ENCODE measurements at regions not wholly inside any gene's neighbourhood (a gene's known extent, or its start where the extent isn't known, plus 50 kb on each side); places are given as distances from the start of the nearest gene placed in this dataset.
"Not testable (repeated sequence)": the region's sequence is repeated elsewhere in the genome, so short reads cannot be mapped to it uniquely, and the experiment has no call there.

DNA sequence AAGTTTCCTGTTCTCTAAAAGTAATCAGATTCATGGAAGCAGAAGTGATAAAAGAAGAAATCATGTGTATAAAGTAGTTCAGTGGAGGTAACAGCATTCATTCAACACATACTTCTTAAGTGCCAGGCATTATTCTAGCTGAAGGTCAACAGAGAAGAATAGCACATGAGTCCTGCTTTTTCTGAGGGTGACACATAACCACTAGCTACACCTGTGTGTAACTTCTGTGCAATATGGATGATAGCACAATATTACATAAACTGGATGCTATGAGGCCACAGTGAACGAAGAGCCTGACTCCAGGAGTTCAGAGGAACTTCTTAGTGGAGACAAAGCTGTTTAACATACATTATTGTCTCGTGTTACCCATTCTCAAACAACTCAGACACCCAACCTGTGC is 114.3 kb upstream of the PCED1B start:
- Mint-ChIP-seq H3K27me3 (peaks cover 6% of the 10 kb centered on the region), H3K4me1 (no peaks in the 10 kb centered on the region), H3K27ac (no peak overlapping the region), H3K9me3 (no peaks in the 10 kb centered on the region), H3K4me3 (no peak overlapping the region), H3K36me3 (no peaks in the 10 kb centered on the region)
- ATAC-seq (ENCODE audit: low read depth): no peak
- no peak for DNase-seq (ENCODE audit: low spot score in 2 of 2)

DNA sequence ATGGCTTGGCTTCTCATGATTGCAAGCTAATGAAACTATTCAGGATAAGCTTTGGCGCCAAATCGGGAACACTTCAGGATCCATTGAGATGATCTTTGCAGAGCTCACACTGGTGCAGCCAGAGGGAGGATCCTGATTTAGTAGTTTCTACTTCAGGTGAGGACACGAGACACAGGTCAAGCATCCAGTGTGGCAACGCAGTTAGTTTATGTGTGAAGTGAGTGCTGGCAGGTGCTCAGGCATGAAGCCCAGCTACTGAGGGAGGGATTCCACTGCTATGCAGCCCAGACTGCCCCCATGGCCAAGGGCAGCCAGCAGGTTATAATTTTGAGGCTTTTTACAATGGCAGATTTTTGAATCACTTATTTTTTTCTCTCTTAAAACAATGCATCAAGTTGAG is 113.5 kb upstream of the PCED1B start:
- Mint-ChIP-seq H3K9me3 (no peaks in the 10 kb centered on the region), H3K27ac (no peak overlapping the region), H3K4me1 (no peaks in the 10 kb centered on the region), H3K27me3 (peaks cover 4% of the 10 kb centered on the region), H3K36me3 (no peaks in the 10 kb centered on the region), H3K4me3 (no peak overlapping the region)
- ATAC-seq (ENCODE audit: low read depth) (no peak), DNase-seq (ENCODE audit: low spot score in 2 of 2) (no peak)

DNA sequence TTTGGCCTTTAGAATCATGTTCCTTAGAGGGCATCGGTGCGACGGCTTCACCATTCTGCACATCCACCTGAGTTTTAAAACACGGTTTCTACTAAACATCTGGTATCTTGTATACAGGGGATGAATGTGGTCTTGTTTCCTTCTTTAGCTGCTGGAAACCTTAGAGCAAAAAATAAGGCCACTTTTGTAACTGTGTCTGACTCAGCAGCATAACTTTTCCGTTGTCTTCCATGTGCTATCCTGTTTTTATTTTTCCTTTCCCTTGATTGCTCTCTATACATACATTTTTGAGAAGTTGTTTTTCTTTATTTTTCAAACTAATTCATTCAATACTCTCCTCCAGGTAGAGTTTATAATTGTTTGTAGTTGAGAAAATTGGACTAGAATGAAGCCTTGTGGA is 108.8 kb upstream of the PCED1B start:
- H3K27ac Mint-ChIP-seq: no peak overlapping the region
- peaks cover 3% of the 10 kb centered on the region for H3K9me3 Mint-ChIP-seq
- H3K36me3 Mint-ChIP-seq: peaks cover 5% of the 10 kb centered on the region
- H3K4me3 Mint-ChIP-seq: no peak overlapping the region
- ATAC-seq (ENCODE audit: low read depth) (no peak), DNase-seq (ENCODE audit: low spot score in 2 of 2) (no peak)
- H3K4me1 Mint-ChIP-seq: no peaks in the 10 kb centered on the region
- peaks cover 18% of the 10 kb centered on the region for H3K27me3 Mint-ChIP-seq

DNA sequence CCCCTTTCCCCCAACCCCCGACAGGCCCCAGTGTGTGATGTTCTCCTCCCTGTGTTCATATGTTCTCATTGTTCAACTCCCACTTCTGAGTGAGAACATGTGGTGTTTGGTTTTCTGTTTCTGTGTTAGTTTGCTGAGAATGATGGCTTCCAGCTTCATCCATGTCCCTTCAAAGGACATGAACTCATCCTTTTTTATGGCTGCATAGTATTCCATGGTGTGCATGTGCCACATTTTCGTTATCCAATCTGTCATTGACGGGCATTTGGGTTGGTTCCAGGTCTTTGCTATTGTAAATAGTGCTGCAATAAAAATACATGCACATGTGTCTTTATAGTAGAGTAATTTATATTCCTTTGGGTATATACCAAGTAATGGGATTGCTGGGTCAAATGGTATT is 105.5 kb upstream of the PCED1B start:
- H3K4me1 Mint-ChIP-seq; H3K9me3 Mint-ChIP-seq; DNase-seq (ENCODE audit: low spot score in 2 of 2); H3K36me3 Mint-ChIP-seq; H3K4me3 Mint-ChIP-seq; ATAC-seq (ENCODE audit: low read depth); H3K27ac Mint-ChIP-seq: not testable (repeated sequence)
- H3K27me3 Mint-ChIP-seq: peaks cover 20% of the 10 kb centered on the region

DNA sequence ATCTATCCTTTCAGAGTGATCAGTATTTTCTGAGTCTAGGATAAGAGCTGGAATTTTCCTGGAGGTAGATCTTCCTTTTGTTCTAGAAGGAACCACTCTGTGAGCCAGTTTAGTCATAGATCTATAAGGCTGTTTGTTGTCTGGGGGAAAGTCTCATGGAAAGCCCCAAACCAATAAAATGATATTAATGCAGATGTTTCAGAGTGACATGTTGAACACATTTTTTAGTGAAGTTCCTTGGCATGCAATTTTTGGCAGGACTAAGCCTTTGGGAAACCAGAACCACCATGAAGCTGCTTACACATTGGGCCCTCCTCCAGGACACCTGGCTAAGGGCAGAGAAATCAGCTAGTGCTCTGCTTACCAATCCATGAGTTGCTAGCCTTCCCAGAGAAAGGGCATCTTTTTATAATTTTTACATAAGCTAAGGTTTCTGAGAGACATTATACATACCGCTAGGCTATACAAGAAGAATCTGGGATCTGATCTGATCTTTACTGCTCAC is 101.5 kb upstream of the PCED1B start:
- H3K9me3 Mint-ChIP-seq: peaks cover 4% of the 10 kb centered on the region
- peaks cover 18% of the 10 kb centered on the region for H3K27me3 Mint-ChIP-seq
- H3K27ac Mint-ChIP-seq: no peak overlapping the region
- no peak overlapping the region for H3K4me3 Mint-ChIP-seq
- ATAC-seq (ENCODE audit: low read depth): no peak
- peaks cover 5% of the 10 kb centered on the region for H3K36me3 Mint-ChIP-seq
- DNase-seq (ENCODE audit: low spot score in 2 of 2): no peak
- no peaks in the 10 kb centered on the region for H3K4me1 Mint-ChIP-seq

DNA sequence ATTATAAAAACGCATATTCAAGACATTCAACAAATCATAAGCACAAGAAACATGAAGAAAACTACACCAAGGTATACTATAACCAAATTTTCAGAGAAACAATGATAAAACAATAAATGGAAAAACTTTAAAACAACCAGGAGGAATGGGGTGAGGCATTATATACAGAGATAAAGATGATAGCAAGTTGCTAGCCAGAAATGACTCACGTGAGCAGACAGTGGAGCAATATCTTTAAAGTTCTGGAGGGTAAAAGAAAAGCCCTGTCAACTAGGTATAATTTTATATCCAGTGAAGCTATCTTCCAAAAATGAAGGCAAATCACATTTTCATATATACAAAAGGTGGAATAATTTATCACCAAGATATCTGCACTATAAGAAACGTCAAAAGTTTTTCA is 97.8 kb upstream of the PCED1B start:
- peaks cover 6% of the 10 kb centered on the region for H3K4me1 Mint-ChIP-seq
- H3K9me3 Mint-ChIP-seq: peaks cover 1% of the 10 kb centered on the region
- no peaks in the 10 kb centered on the region for H3K36me3 Mint-ChIP-seq
- no peak for ATAC-seq (ENCODE audit: low read depth)
- H3K27me3 Mint-ChIP-seq: peaks cover 14% of the 10 kb centered on the region
- no peak overlapping the region for H3K27ac Mint-ChIP-seq
- DNase-seq (ENCODE audit: low spot score in 2 of 2): no peak
- no peak overlapping the region for H3K4me3 Mint-ChIP-seq

DNA sequence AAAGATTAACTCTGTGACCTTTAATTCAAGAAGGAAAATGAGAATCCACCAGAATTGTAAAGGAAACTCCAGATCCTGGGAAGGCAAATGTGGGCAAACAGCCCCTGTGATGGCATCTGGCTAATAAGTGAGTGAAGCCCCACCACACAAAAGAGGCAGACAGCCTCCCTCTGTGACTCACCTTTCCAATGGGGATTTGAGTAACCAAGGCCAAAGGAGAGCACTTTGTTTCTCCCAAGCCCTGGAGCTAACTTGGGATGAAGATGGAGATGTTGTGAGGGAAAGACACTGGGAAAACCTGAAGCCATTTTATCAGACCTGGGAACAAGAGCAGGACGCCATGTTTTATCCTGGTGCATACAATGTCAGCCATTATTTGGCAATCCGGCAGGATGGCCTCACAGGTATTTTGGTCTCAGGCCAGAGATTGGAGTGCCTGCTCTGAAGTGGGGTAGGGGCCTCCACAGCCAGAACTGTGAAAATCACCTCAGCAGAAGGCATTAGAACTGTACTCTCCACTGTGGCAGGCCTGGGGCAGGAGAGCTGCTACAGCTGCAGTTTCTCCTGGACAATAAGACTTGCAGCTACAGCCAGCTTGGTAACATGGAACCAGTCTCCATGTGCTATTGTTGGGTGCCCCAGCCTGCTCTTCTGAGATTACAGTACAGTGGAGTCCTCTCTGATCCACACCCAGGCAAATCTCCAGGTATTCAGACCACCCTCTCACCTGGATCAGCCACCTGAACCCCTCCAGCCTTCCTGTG is 96.6 kb upstream of the PCED1B start:
- peaks cover 3% of the 10 kb centered on the region for H3K9me3 Mint-ChIP-seq
- DNase-seq (ENCODE audit: low spot score in 2 of 2) (no peak), ATAC-seq (ENCODE audit: low read depth) (no peak)
- H3K4me1 Mint-ChIP-seq: peaks cover 15% of the 10 kb centered on the region
- no peak overlapping the region for H3K27ac Mint-ChIP-seq
- H3K36me3 Mint-ChIP-seq: peaks cover 4% of the 10 kb centered on the region
- no peak overlapping the region for H3K4me3 Mint-ChIP-seq
- H3K27me3 Mint-ChIP-seq: peaks cover 15% of the 10 kb centered on the region

DNA sequence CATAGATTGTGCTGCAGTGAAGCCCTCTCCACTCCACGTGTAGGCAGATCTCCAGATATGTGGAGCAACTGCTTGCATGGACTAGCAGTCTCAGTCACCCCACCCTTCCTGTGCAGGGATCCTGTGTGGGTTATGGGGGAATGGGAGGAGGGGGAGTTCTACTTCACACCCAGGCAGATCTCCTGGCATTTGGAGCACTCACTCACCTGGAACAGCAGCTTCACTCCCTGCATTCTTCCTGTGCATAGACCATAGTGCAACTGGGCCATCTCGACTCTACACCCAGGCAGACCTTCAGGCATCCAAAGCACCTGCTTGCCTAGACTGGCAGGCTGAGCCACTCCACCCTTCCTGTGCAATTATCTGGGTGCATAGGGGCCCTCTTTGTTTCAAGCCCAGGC is 96.0 kb upstream of the PCED1B start:
- ATAC-seq (ENCODE audit: low read depth): no peak
- H3K4me1 Mint-ChIP-seq: peaks cover 15% of the 10 kb centered on the region
- no peak overlapping the region for H3K27ac Mint-ChIP-seq

DNA sequence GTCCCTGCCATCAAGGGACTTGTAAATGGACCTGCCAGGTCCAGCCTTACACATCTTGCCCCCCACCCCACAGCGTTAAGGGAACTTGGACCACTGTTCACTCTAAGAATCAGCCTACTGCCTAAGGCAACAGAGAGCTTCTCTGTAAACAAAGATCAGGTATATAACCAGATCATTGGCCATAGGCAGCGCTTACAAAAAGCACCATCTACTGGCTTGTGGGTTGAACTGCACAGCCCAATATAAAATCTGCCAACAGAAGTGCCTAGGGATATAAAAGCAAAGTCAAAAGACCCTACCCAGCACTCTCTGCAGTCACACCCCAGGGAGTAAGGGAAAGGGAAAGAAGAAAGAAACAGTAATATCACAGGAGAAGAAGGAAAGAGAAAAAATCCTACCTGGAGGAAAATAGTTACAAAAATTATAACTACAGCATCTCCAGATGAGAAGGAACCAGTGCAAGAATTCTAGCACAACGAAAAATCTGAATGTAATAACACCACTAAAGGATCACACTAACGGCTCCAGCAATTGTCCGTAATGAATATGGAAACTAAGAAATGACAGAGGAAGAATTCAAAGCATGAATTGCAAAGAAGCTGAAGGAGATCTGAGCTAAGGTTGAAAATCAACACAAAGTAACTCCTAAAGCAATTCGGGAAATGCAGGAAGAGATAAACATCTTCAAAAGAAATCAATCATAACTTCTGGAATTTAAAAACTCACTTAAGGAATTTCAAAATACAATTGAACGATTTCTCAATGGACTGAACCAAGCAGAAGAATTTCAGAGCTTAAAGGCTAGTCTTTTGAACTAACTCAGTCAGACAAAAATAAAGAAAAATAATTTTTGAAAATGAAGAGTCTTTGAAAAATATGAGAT is 95.2 kb upstream of the PCED1B start:
- Mint-ChIP-seq H3K27ac (no peak overlapping the region), H3K9me3 (peaks cover 5% of the 10 kb centered on the region), H3K36me3 (peaks cover 8% of the 10 kb centered on the region), H3K4me1 (peaks cover 15% of the 10 kb centered on the region), H3K27me3 (peaks cover 22% of the 10 kb centered on the region), H3K4me3 (no peak overlapping the region)
- ATAC-seq (ENCODE audit: low read depth) (peak; percentile 56), DNase-seq (ENCODE audit: low spot score in 2 of 2) (peak in 1 of 2 donors; percentile 17)

More for the DNA sequence above, 96.0 kb upstream of the PCED1B start:
- no peak for DNase-seq (ENCODE audit: low spot score in 2 of 2)
- H3K4me3 Mint-ChIP-seq: no peak overlapping the region
- H3K27me3 Mint-ChIP-seq: peaks cover 20% of the 10 kb centered on the region
- H3K36me3 Mint-ChIP-seq: peaks cover 8% of the 10 kb centered on the region
- peaks cover 3% of the 10 kb centered on the region for H3K9me3 Mint-ChIP-seq

DNA sequence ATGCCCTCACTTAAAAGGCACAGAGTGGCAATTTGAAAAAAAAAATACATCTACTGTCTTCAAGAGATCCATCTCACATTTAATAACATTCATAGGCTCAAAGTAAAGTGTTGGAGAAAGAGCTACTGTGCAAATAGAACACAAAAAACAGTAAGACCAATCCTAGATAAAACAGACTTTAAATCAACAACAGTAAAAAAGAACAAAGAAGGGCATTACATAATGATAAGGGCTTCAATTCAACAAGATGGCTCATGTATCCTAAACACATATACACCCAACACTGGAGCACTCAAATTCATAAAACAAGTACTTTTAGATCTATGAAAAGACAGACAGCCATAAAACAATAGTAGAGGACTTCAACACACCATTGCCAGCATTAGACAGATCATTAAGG is 93.6 kb upstream of the PCED1B start:
- peaks cover 15% of the 10 kb centered on the region for H3K4me1 Mint-ChIP-seq
- DNase-seq (ENCODE audit: low spot score in 2 of 2) (no peak), ATAC-seq (ENCODE audit: low read depth) (no peak)
- peaks cover 8% of the 10 kb centered on the region for H3K36me3 Mint-ChIP-seq
- no peak overlapping the region for H3K27ac Mint-ChIP-seq
- H3K4me3 Mint-ChIP-seq: no peak overlapping the region
- H3K9me3 Mint-ChIP-seq: peaks cover 10% of the 10 kb centered on the region
- peaks cover 24% of the 10 kb centered on the region for H3K27me3 Mint-ChIP-seq

DNA sequence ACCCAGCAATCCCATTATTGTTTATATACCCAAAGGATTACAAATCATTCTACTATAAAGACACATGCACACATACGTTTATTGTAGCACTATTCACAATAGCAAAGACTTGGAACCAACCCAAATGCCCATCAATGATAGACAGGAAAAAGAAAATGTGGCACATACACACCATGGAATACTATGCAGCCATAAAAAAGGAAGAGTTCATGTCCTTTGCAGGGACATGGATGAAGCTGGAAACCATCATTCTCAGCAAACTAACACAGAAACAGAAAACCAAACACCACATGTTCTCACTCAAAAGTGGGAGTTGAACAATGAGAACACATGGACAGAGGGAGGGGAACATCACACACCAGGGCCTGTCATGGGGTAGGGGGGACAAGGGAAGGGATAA is 91.3 kb upstream of the PCED1B start:
- not testable (repeated sequence) for H3K4me3 Mint-ChIP-seq; DNase-seq (ENCODE audit: low spot score in 2 of 2); H3K36me3 Mint-ChIP-seq; H3K27ac Mint-ChIP-seq; ATAC-seq (ENCODE audit: low read depth)
- H3K9me3 Mint-ChIP-seq: peaks cover 11% of the 10 kb centered on the region
- peaks cover 19% of the 10 kb centered on the region for H3K27me3 Mint-ChIP-seq
- peaks cover 15% of the 10 kb centered on the region for H3K4me1 Mint-ChIP-seq

DNA sequence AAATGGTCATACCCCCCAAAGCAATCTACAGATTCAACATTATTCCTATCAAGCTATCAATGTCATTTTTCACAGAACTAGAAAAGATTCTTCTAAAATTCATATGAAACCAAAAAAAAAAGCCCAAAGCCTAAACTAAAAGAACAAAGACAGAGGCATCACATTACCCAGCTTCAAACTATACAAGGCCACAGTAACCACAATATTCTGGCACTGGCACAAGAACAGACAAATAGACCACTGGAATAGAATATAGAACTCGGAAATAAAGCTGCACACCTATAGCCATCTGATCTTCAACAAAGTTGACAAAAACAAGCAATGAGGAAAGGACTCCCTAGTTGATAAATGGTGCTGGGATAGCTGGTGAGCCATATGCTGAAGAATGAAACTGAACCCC is 89.2 kb upstream of the PCED1B start:
- Mint-ChIP-seq H3K9me3 (peaks cover 11% of the 10 kb centered on the region), H3K36me3 (peaks cover 8% of the 10 kb centered on the region), H3K4me3 (no peak overlapping the region), H3K4me1 (peaks cover 11% of the 10 kb centered on the region), H3K27me3 (peaks cover 12% of the 10 kb centered on the region), H3K27ac (no peak overlapping the region)
- no peak for DNase-seq (ENCODE audit: low spot score in 2 of 2)
- ATAC-seq (ENCODE audit: low read depth): no peak

DNA sequence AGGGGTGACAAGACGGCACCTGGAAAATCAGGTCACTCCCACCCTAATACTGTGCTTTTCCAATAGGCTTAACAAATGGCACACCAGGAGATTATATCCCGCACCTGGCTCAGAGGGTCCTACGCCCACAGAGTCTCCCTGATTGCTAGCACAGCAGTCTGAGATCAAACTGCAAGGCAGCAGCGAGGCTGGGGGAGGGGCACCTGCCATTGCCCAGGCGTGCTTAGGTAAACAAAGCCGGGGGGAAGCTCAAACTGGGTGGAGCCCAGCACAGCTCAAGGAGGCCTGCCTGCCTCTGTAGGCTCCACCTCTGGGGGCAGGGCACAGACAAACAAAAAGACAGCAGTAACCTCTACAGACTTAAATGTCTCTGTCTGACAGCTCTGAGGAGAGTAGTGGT is 87.4 kb upstream of the PCED1B start:
- Mint-ChIP-seq H3K9me3 (peaks cover 14% of the 10 kb centered on the region), H3K27me3 (peaks cover 10% of the 10 kb centered on the region)
- H3K4me1 Mint-ChIP-seq; ATAC-seq (ENCODE audit: low read depth); H3K27ac Mint-ChIP-seq; H3K4me3 Mint-ChIP-seq; DNase-seq (ENCODE audit: low spot score in 2 of 2); H3K36me3 Mint-ChIP-seq: not testable (repeated sequence)

DNA sequence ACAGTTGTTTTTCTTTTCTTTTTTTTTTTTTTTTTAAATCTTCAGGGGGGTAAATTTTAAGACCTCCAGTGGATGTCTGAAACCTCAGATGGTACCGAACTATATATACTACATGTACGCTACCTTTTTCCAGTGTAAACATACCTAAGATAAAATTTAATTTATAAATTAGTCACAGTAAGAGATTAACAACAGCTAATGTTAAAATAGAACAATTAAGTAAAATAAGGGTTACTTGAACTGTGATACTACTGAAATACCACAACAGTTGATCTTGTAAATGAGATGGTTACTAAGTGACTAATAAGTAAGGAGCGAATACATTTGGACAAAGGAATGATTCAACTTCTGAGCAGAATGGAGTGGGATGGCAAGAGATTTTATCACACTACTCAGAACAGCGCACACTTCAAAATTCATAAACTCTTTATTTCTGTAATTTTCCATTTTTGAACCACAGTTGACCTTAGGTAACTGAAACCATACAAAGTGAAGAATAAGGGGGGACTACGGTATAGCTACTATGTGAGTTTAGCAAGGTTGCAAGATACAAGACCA is 80.5 kb upstream of the PCED1B start:
- no peak for ATAC-seq (ENCODE audit: low read depth)
- peaks cover 4% of the 10 kb centered on the region for H3K27me3 Mint-ChIP-seq
- no peak overlapping the region for H3K27ac Mint-ChIP-seq
- H3K4me3 Mint-ChIP-seq: no peak overlapping the region
- H3K9me3 Mint-ChIP-seq: peaks cover 2% of the 10 kb centered on the region
- H3K36me3 Mint-ChIP-seq: no peaks in the 10 kb centered on the region
- no peak for DNase-seq (ENCODE audit: low spot score in 2 of 2)
- H3K4me1 Mint-ChIP-seq: no peaks in the 10 kb centered on the region
